Ishikawa (cell line): ENCODE measurements at regions not wholly inside any gene's neighbourhood (a gene's known extent, or its start where the extent isn't known, plus 50 kb on each side); places are given as distances from the start of the nearest gene placed in this dataset.

Experiments used
- CEBPB ChIP-seq: IDR thresholded peaks from 2 replicates; pipeline ENCODE4 v1.6.1; 2012
- CREB1 ChIP-seq: IDR thresholded peaks from 2 replicates; pipeline ENCODE4 v1.6.1; 2012; ENCODE audit warnings: low read depth
- EGR1 ChIP-seq: IDR thresholded peaks from 2 replicates; pipeline ENCODE4 v1.6.1; 2012
- EP300 ChIP-seq: IDR thresholded peaks from 2 replicates; pipeline ENCODE4 v1.6.1; 2012; ENCODE audit warnings: borderline replicate concordance
- MAX ChIP-seq: IDR thresholded peaks from 2 replicates; pipeline ENCODE4 v1.6.1; 2012
- NFIC ChIP-seq: IDR thresholded peaks from 2 replicates; pipeline ENCODE4 v1.6.1; 2012
- RAD21 ChIP-seq: IDR thresholded peaks from 2 replicates; pipeline ENCODE4 v1.6.1; 2012; ENCODE audit warnings: low read depth
- REST ChIP-seq: IDR thresholded peaks from 2 replicates; pipeline ENCODE4 v1.6.1; 2012; ENCODE audit warnings: low read depth, mild to moderate bottlenecking
- TAF1 ChIP-seq: IDR thresholded peaks from 2 replicates; pipeline ENCODE4 v1.6.1; 2012; ENCODE audit warnings: low read depth, mild to moderate bottlenecking
- TCF12 ChIP-seq: IDR thresholded peaks from 2 replicates; pipeline ENCODE4 v1.6.1; 2012; ENCODE audit warnings: low read depth
- TEAD4 ChIP-seq: IDR thresholded peaks from 2 replicates; pipeline ENCODE4 v1.6.1; 2012
- YY1 ChIP-seq: IDR thresholded peaks from 2 replicates; pipeline ENCODE4 v1.6.1; 2012; ENCODE audit warnings: low read depth
- ZBTB7A ChIP-seq: IDR thresholded peaks from 2 replicates; pipeline ENCODE4 v1.6.1; 2012; ENCODE audit warnings: low read depth
- TF ChIP-seq, protein P1 (sequence below): IDR thresholded peaks from 2 replicates; pipeline ENCODE4 v1.6.1; 2012

DNA sequence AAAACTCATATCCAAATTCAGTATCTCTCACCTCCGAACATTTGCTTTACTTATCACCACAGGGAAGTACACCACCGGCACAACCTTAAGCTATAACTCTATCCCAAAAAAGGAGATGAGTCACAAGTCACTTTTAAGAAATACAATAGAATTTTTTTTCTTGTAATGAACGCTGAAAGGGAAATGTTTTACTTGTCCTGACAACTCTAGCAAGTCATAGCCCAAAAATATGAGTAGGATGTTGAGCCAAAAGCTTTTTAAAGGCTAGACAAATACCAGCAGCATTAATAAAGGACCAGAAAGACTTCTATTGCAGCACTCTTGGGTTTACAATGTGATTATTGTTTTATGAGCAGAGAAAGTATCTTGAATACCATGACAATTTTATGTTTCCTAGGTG, 147.3 kb upstream of the FST start:
- TF ChIP-seq, protein P1, sequence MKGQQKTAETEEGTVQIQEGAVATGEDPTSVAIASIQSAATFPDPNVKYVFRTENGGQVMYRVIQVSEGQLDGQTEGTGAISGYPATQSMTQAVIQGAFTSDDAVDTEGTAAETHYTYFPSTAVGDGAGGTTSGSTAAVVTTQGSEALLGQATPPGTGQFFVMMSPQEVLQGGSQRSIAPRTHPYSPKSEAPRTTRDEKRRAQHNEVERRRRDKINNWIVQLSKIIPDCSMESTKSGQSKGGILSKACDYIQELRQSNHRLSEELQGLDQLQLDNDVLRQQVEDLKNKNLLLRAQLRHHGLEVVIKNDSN, result no peak
- TF ChIP-seq TCF12, result no peak
- TF ChIP-seq NFIC, result no peak
- no peak for TF ChIP-seq RAD21
- no peak for TF ChIP-seq CREB1
- no peak for TF ChIP-seq REST
- no peak for TF ChIP-seq YY1
- no peak for TF ChIP-seq EP300
- TF ChIP-seq TEAD4, result no peak
- no peak for TF ChIP-seq TAF1
- TF ChIP-seq ZBTB7A, result no peak
- no peak for TF ChIP-seq EGR1
- no peak for TF ChIP-seq MAX
- no peak for TF ChIP-seq CEBPB
